NCI-H2196 treated with DMSO at 0.1 percent for 48 hours (cell line): ENCODE measurements at regions not wholly inside any gene's neighbourhood (a gene's known extent, or its start where the extent isn't known, plus 50 kb on each side); places are given as distances from the start of the nearest gene placed in this dataset.

ENCODE experiments used
- DNase-seq: peaks from one replicate; lab custom pipeline; 2025; ENCODE audit not compliant: unreplicated experiment; lab: John Stamatoyannopoulos, UW

DNA sequence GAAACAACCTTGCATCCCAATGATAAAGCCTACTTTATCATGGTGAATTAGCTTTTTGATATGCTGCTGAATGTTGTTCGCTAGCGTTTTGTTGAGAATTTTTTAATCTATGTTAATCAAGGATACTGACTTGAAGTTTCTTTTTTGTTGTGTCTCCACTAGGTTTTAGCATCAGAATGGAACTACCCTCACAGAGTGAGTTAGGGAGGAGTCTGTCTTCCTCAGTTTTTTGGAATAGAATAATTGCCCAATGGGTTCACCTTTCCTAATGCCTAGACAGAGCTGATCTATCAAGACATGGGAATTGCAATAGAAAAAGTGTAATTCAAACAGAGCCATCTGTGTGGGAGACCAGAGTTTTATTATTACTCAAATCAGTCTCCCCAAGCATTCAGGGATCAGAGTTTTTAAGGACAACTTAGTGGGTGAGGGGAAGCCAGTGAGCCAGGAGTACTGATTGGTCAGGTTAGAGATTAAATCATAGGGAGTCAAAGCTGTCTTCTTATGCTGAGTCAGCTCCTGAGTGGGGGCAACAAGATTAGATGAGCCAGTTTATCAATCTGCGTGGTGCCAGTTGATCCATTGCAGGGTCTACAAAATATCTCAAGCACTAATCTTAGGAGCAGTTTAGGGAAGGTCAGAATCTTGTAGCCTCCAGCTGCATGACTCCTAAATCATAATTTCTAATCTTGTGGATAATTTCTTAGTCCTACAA, 237.4 kb upstream of the PPP2R3A start:
- no peak for DNase-seq

DNA sequence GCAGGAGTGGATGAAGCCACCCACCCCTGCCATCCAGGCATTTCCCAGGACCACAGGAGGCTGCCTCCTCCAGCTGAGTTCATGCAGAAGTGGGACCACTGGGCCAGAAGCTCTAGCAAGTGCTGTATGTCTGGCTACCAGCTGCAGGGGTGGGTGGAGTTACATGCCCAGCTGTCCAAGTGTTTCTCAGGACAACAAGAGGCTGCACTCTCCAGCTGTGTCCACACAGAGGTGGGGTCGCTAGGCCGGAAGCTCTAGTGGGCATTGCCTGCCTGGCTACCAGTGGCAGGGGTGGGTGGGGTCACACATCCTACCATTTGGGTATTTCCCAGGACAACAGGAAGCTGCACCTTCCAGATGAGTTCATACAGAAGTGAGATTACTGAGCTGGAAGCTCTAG, 234.0 kb upstream of the PPP2R3A start:
- DNase-seq: no peak

- no peak for DNase-seq
These were observed 228.8 kb upstream of the PPP2R3A start for GRCh38 chr3:135736740-135737139.

- no peak for DNase-seq
These were observed 225.7 kb upstream of the PPP2R3A start for GRCh38 chr3:135739779-135740178.

DNA sequence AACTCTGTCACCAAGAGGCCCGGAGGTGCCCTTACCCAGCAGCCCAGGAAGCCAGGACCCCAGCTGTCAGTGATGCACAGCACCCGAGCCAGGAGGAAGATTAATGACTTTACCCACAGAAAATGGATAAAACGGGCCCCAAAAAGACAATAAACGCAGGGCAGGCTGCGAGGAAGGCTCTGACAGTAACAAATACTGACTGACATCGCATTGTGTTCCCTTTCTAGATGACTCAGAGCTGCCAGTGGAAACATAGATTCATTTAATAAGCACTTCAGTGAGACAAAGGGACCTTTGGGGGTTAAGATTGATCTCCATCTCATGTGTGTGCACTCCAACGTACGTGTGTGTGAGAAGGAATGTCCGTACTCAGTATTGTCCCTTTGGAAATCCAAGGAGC, 225.3 kb upstream of the PPP2R3A start:
- no peak for DNase-seq

DNA sequence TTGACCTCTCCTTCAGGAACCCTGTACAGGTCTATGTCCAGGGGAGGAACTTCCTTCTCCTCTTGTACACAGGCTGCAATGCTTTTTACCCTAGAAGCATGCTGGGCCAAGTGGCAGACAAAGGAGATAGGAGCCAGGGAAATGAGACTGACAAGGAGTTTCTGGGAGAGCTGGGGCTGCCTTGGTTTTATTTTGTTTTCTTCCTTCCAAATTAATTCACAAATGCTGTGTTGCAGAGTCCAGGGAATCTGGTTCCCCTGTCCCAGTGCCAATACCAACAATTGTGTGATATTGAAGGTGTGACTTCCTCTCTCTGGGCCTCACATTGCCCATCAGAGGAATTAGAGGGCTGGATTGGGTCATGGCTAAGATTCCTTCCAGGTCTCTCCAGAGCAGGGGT, 224.8 kb upstream of the PPP2R3A start:
- DNase-seq: no peak

DNA sequence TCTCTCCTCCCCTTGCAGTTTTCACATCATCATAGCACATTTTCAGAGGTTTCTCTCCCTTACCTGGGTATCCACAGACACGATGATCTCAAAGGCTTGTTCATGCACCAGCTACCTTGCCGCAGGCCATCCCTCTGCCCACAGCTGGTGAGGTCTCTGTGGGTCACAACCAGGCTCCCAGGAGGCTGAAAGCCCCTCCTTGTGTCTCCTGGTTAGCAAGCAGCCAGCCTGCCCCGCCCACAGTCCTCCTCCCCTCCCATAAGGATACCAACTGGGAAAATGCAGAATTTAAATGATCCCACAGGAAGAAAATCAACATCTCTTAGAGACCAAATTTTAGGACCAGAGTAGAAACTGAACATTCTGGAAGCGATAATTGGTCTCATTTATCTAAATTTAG, 213.5 kb upstream of the PPP2R3A start:
- no peak for DNase-seq

DNA sequence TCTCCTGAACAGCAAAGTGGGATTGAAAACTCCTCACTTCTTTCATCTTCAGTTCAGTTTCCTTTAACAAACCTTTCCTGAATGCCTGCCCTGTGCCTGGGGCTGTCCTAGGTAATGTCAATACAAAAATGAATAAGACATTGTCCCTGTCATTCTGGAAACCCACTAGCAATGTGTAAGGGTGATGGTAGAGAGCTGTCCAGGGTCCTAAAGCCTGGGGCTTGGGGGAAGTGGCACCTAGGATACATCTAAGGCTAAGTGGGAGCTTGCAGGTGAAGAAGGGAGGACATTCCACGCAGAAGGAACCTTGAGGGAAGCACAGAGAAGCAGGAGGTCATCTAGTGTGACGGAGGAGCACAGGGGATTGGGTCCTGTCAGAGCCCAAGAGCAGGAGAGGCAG, 212.7 kb upstream of the PPP2R3A start:
- DNase-seq: no peak

- DNase-seq: no peak
These were observed 212.0 kb upstream of the PPP2R3A start for GRCh38 chr3:135753506-135753905.

DNA sequence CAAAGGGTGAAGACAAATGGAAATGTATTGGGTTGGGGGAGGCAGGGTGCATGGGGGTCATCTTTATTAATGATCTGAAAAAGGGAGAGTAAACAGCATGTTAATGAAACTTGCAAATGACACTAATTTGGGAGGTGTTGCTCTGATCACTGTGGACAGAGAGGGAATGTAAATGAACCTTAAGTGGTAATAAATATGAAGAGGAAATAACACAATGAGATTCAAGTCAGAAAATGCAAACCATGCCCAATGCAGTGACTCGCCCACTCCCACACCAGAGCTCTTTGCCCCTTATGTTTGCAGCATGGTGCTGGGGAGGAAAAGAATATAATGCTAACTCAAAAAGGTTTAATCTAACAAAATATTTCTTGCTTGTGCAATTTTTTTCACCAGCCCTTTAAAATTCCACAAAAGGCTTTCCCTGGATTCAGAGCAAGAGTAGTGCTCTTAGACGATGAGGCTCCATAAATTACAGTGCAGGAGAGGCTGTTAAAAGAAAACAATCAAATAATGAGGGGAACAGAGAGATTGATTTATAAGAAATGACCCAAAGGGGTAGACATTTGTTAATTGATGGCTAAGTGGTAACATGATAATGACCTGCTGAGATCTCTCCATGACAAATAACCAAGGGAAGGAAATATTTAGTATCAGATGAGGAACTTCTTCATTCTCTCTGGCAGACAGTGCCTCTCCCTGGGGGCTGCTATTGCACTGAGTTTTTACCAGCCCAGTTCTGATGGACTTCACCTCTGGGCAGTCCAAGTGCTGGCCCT, 210.0 kb upstream of the PPP2R3A start:
- DNase-seq: no peak

DNA sequence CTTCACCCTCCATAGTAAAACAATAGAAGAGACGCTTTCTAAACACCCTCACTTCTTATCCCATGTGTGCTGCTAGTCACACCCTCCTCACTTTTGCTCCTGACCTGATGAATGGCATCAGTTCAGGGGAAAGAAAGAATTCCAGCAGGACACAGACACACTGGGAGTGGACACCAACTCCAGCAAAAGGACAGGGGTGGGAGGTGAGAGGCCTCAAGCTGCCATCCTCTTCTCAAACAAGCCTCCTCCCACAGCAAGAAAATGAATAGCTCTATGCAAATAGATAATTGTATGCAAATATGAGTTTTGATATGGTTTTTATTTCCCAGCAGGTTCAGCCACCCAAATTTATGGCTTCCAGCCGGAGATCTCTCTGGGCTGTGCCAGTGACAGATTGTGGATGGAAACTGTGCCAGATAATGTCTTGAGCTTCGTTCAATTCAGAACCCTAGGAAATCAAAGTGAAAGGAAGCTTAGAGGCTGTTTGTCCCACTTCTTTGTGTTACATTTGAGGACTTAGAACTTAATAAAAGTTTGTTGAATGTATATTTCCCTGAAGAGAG, 209.3 kb upstream of the PPP2R3A start:
- no peak for DNase-seq

DNA sequence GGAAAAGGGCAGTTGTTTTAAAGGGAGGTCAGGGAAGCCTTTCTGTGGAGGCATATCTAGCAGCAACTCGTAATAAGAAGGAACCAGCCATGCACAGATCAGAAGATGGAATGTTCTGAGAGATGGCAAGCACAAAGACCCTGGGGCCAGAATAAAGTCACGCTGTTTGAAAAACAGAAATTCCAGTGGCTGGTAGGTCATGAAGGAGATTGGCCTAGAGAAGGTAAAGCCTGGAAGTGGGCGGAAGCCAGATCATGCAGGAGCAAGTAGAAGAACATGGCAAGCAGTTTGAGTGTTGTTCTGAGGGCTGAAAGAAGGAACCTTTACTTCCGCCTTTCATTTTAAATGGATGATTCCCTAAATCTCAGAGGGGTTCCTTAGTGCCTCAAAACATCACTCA, 208.1 kb upstream of the PPP2R3A start:
- no peak for DNase-seq

GRCh38 chr3:135758961-135759360, 206.6 kb upstream of the PPP2R3A start:
- DNase-seq: no peak

GRCh38 chr3:135759651-135760050, 205.9 kb upstream of the PPP2R3A start:
- DNase-seq: no peak

GRCh38 chr3:135760581-135760980, 204.9 kb upstream of the PPP2R3A start:
- no peak for DNase-seq

DNA sequence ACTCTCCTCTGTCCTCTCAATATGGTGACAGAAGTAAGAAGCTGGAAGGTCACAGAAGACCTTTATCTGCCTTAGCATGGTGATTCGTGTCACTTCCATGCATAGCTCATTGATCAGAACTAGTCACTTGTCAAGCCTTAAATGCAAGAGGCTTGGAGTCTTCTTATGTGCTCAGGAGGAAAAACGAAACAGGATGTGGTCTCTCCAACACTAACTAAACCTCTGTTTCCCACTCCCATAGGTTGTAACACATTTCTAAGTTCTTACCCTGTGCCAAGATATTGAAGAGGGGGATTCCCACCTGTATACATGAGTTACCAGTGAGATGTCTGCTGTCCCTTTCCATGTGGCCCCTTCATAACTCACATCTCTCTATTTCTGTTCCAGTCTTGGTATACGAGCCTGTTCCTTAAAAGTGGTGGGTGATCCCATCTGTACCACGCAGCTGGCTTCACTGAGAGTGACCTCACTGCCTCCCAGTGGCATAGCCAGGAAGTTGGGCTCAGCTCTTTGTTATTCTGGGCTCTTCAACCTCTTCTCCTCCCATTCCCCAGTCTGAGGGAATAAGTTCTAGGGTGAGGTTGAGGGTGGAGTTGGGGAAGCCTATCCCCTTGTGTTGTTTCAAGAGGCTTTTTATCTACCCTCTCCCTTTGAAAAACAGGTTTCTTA, 203.2 kb upstream of the PPP2R3A start:
- DNase-seq: no peak

GRCh38 chr3:135766115-135766514, 199.4 kb upstream of the PPP2R3A start:
- no peak for DNase-seq

DNA sequence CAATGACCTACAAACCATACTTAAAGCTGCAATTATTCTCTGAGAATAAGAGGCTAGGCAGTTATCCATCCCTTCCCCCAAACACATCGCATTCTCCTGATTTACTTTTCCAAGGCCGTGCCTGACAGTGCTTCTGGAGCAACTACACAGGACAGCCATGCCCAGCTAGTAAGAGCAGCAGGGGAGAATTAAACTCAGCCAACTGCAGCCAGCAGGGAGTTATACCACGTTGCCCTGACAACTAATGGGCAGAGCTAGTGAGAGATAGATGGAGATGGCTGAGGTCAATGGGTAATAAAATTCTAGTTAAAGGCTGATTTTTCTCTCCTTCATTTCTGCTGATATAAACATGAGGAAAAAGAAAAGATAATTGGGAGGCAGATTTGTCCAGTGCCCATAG, 193.8 kb upstream of the PPP2R3A start:
- DNase-seq: no peak

DNA sequence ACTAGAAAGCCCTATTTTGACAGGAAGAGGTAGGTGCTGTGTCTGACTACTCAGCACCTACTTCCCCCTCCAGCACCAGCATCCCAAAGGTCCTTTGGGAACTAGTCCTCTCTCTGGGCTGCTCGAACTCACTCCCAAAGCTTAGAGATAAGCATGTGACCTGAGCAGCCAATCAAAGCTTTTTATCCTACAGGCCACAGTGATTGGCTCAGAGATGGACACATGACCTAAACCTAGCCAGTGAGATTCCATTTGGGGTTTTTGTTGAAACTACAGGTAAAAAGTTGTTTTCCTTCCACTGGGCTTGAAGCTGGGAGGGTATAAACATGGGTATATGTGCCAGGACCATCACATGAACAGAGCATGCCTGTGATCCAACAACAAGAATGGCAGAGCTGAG, 186.5 kb upstream of the PPP2R3A start:
- DNase-seq: no peak

- DNase-seq: no peak
These were observed 185.8 kb upstream of the PPP2R3A start for GRCh38 chr3:135779590-135780235.
